Duodenal mucosa (tissue), 2 donors: ENCODE measurements at regions not wholly inside any gene's neighbourhood (a gene's known extent, or its start where the extent isn't known, plus 50 kb on each side); places are given as distances from the start of the nearest gene placed in this dataset.
"Not testable (repeated sequence)": the region's sequence is repeated elsewhere in the genome, so short reads cannot be mapped to it uniquely, and the experiment has no call there.

Source experiments
- H3K27ac ChIP-seq: one replicate; pipeline ENCODE4 v1.7.0; 2013; ENCODE audit warnings: low read depth, low read length
- H3K27me3 ChIP-seq, 2 donors: one replicate each; pipeline ENCODE4 v1.7.0; 2013; ENCODE audit warnings: low read length in 2 of 2, control low read depth in 1 of 2; ENCODE audit not compliant: insufficient read depth in 2 of 2, control insufficient read depth in 1 of 2
- H3K36me3 ChIP-seq, 2 donors: one replicate each; pipeline ENCODE4 v1.7.0; 2013; ENCODE audit warnings: low read length in 2 of 2, control low read depth in 1 of 2; ENCODE audit not compliant: insufficient read depth in 2 of 2, control insufficient read depth in 1 of 2
- H3K4me1 ChIP-seq, 2 donors: one replicate each; pipeline ENCODE4 v1.7.0; 2013; ENCODE audit warnings: low read length in 2 of 2, control low read depth in 1 of 2; ENCODE audit not compliant: insufficient read depth in 2 of 2, control insufficient read depth in 1 of 2
- H3K4me3 ChIP-seq, 2 donors: one replicate each; pipeline ENCODE4 v1.7.0; 2013; ENCODE audit warnings: low read length in 2 of 2, low read depth in 1 of 2
- H3K9ac ChIP-seq, 2 donors: one replicate each; pipeline ENCODE4 v1.7.0; 2013; ENCODE audit warnings: low read length in 2 of 2, low read depth in 1 of 2
- H3K9me3 ChIP-seq, 2 donors: one replicate each; pipeline ENCODE4 v1.7.0; 2013; ENCODE audit warnings: low read length in 2 of 2, control low read depth in 1 of 2; ENCODE audit not compliant: control insufficient read depth in 1 of 2

DNA sequence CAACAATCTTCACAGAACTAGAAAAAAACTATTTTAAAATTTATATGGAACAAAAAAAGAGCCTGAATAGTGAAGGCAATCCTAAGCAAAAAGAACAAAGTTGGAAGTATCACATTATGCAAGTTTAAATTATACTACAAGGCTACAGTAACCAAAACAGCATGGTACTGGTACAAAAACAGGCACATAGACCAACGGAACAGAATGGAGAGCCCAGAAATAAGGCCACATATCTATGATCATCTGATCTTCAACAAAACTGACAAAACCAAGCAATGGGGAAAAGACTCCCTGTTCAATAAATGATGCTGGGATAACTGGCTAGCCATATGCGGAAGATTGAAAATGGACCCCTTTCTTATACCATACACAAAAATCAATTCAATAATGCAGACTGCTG lies 74.4 kb upstream of the RTN4 start:
- H3K4me1 ChIP-seq = peaks cover 4 to 14% of the 10 kb centered on the region in 2 donors
- not testable (repeated sequence) for H3K27me3 ChIP-seq, H3K9ac ChIP-seq

GRCh38 chr2:55123851-55124269 lies 73.6 kb upstream of the RTN4 start:
- no peaks in the 10 kb centered on the region for H3K9me3 ChIP-seq
- H3K4me3 ChIP-seq = no peak overlapping the region

More for the DNA sequence above, 74.4 kb upstream of the RTN4 start:
- H3K27ac ChIP-seq, H3K36me3 ChIP-seq, H3K9me3 ChIP-seq, H3K4me3 ChIP-seq: not testable (repeated sequence)

DNA sequence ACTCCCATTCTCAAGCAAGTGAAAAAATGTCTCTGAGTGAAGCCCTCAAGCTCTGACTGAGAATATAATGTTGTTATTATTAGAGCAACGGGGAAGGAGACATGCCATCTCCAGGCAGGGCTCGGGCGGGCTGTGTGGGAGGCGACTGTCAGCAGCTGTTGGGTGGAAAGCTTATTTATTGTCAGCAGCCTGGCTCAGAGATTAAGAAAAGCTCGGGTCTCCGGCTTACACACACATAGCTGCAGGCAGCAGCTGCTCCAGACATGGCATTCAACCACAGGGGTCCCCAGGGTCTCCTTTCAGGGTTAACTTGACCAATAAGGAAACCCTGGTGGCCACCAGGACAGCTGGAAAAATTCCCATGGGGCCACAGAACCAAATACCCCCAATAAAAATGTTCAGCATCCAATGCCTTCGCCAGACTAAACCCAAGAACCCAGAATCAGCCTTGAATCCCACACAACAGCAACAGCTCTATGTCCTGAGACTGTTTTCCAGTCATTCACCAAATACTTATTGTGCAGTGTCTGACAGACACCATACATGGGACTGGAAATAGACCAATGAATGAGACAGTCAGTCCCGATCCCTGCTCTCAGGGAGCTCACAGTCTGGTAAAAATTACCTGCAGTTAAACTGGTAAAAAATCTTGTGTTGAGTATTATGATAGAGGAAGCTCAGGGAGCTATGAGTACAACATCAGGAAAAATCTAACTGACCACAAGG lies 70.5 kb upstream of the RTN4 start:
- Histone ChIP-seq H3K27ac (no peak overlapping the region), H3K9me3 (no peaks in the 10 kb centered on the region), H3K27me3 (no peaks in the 10 kb centered on the region), H3K4me1 (peaks cover 6 to 16% of the 10 kb centered on the region in 2 donors), H3K4me3 (no peak overlapping the region), H3K36me3 (no peaks in the 10 kb centered on the region), H3K9ac (no peak overlapping the region)

More at GRCh38 chr2:55123851-55124269, 73.6 kb upstream of the RTN4 start:
- Histone ChIP-seq H3K9ac (no peak overlapping the region), H3K27me3 (no peaks in the 10 kb centered on the region), H3K36me3 (no peaks in the 10 kb centered on the region), H3K27ac (no peak overlapping the region), H3K4me1 (peaks cover 6 to 16% of the 10 kb centered on the region in 2 donors)

GRCh38 chr2:55119711-55120487 lies 69.6 kb upstream of the RTN4 start:
- no peak overlapping the region for H3K9ac ChIP-seq
- no peak overlapping the region for H3K4me3 ChIP-seq
- H3K4me1 ChIP-seq = peaks cover 6 to 16% of the 10 kb centered on the region in 2 donors
- no peaks in the 10 kb centered on the region for H3K9me3 ChIP-seq
- no peak overlapping the region for H3K27ac ChIP-seq
- no peaks in the 10 kb centered on the region for H3K27me3 ChIP-seq
- no peaks in the 10 kb centered on the region for H3K36me3 ChIP-seq

- peaks cover 6 to 16% of the 10 kb centered on the region in 2 donors for H3K4me1 ChIP-seq
- H3K36me3 ChIP-seq = no peaks in the 10 kb centered on the region
- H3K4me3 ChIP-seq = no peak overlapping the region
- H3K9ac ChIP-seq = no peak overlapping the region
- no peaks in the 10 kb centered on the region for H3K9me3 ChIP-seq
- no peaks in the 10 kb centered on the region for H3K27me3 ChIP-seq
- no peak overlapping the region for H3K27ac ChIP-seq
Observed at GRCh38 chr2:55118643-55119083, 68.4 kb upstream of the RTN4 start.

GRCh38 chr2:55116966-55117365 lies 66.7 kb upstream of the RTN4 start:
- no peak overlapping the region for H3K9ac ChIP-seq
- no peaks in the 10 kb centered on the region for H3K9me3 ChIP-seq
- no peak overlapping the region for H3K4me3 ChIP-seq
- no peak overlapping the region for H3K27ac ChIP-seq
- H3K27me3 ChIP-seq = no peaks in the 10 kb centered on the region
- peaks cover 12 to 31% of the 10 kb centered on the region in 2 donors for H3K4me1 ChIP-seq
- H3K36me3 ChIP-seq = no peaks in the 10 kb centered on the region

DNA sequence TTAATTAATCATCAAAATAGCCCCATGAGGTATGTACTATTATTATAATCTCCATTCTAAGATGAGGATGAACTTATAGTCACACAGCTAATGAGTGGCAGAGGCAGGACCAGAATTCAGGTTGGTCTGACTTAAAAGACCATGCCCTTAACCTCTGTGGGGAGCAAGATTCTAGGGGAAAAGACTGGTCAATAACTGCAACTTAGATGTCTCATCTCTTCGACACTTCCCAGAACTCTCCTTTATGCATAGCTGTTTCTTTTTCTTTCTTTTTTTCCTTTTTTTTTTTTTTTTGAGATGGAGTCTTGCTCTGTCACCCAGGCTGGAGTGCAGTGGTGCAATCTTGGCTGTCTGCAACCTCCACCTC lies 66.3 kb upstream of the RTN4 start:
- Histone ChIP-seq H3K9me3 (no peaks in the 10 kb centered on the region), H3K36me3 (no peaks in the 10 kb centered on the region), H3K27me3 (no peaks in the 10 kb centered on the region), H3K9ac (no peak overlapping the region), H3K27ac (no peak overlapping the region), H3K4me1 (peaks cover 12 to 33% of the 10 kb centered on the region in 2 donors), H3K4me3 (no peak overlapping the region)

DNA sequence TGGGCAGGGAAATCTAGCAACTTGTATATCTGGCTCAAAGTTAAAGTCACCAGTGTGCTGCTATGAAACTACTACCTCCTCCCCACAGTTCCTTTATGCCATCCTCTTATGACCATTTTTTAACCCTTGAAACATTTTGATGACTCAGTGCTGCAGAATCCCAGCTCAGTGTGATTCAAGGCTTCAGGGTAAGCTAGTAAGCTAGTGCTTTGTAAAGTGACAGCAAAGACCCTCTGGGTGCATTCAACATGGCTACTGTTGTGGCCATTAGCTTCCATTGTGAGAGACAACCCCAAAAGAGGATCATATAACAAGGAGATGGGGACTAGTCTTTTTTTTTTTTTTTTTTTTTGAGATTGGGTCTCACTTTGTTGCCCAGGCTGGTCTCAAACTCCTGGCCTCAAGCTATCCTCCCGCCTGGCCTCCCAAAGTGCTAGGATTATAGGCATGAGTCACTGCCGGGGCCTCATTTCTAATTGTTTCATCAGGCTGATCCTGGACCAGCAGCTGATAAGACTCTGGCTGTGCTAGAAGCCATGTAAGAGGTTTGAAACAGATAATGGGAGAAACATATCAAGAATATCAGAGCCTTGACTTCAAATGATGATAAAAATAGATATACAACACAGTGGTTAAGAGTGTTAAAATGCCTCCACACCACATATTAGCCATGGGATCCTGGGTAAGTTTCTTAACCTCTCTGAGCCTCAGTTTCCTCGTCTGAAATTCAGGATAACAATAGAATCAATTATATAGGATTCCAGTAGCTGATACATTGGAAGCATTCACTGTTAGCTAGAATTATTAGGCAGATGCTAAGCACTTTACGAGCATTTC lies 65.7 kb upstream of the RTN4 start:
- no peaks in the 10 kb centered on the region for H3K27me3 ChIP-seq
- H3K9me3 ChIP-seq = no peaks in the 10 kb centered on the region
- H3K36me3 ChIP-seq = no peaks in the 10 kb centered on the region
- no peak overlapping the region for H3K9ac ChIP-seq
- H3K4me1 ChIP-seq = peaks cover 12 to 32% of the 10 kb centered on the region in 2 donors
- H3K4me3 ChIP-seq = no peak overlapping the region
- H3K27ac ChIP-seq = no peak overlapping the region

DNA sequence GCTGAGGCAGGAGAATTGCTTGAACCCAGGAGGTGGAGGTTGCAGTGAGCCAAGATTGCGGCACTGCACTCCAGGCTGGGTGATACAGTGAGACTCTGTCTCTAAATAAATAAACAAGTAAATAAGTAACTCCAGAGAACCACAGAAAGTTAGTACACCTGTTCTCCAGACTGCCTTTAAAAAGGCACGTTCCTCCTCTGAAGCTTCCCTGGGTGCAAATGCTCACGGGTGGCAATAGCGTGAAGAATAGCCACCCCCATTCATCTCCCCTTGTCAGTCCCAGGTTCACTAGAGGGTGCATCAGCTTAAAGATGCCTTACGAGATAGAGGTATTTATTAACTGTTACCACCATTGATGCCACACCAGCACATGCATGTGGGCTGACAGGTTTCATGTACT lies 64.3 kb upstream of the RTN4 start:
- peaks cover 7 to 18% of the 10 kb centered on the region in 2 donors for H3K4me1 ChIP-seq
- no peaks in the 10 kb centered on the region for H3K36me3 ChIP-seq
- H3K9me3 ChIP-seq = no peaks in the 10 kb centered on the region
- H3K27ac ChIP-seq = no peak overlapping the region
- H3K4me3 ChIP-seq = no peak overlapping the region
- H3K27me3 ChIP-seq = no peaks in the 10 kb centered on the region
- H3K9ac ChIP-seq = no peak overlapping the region

DNA sequence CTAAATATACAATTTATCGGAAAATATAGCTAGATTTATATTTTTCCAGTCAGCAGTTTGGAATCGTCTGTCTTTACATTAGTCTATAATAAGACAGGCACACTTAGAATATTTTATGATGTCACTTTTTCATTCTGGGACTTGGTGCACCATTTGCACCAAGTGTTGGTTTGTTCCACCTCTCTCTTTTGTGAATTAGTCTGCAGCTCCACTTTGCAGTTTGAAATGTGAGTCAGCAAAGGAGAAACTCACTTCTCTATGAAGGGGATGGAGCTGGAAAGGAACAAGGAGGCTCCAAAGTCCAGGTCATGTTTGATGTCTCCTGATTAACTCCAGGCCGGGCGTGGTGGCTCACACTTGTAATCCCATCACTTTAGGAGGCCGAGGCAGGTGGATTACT lies 63.8 kb upstream of the RTN4 start:
- H3K4me1 ChIP-seq = peaks cover 6 to 21% of the 10 kb centered on the region in 2 donors

More for the DNA sequence above, 63.8 kb upstream of the RTN4 start:
- Histone ChIP-seq H3K9me3 (no peaks in the 10 kb centered on the region), H3K4me3 (no peak overlapping the region), H3K27ac (no peak overlapping the region), H3K36me3 (no peaks in the 10 kb centered on the region), H3K9ac (no peak overlapping the region), H3K27me3 (no peaks in the 10 kb centered on the region)
